ENCODE measurements at regions not wholly inside any gene's neighbourhood (a gene's known extent, or its start where the extent isn't known, plus 50 kb on each side); places are given as distances from the start of the nearest gene placed in this dataset.

GRCh38 chr2:61732787-61733186 is 121.1 kb downstream of the FAM161A start:
- H3K4ac ChIP-seq (replicated peaks; ENCODE audit: insufficient read length, low read depth, low read length), result no peak overlapping the region
- no peak overlapping the region for H4K5ac ChIP-seq (ENCODE audit: insufficient read length, low read depth, low read length)
- no peak overlapping the region for H3K9ac ChIP-seq (replicated peaks in 1 of 4; ENCODE audit: extremely low read depth in 1 of 4, low read depth in 3 of 4, low read length in 3 of 4)
- H3K23ac ChIP-seq (ENCODE audit: insufficient read length), result no peak overlapping the region
- no peak for FAIRE-seq
- POLR2A ChIA-PET (ENCODE audit: partially characterized antibody), result no interaction called here
- H2AFZ ChIP-seq (ENCODE audit: low read length), result no peak overlapping the region
- H2BK15ac ChIP-seq (ENCODE audit: low read length), result no peak overlapping the region
- no peaks in the 10 kb centered on the region for H3K79me1 ChIP-seq (ENCODE audit: low read depth, low read length)
- H3K4me2 ChIP-seq (ENCODE audit: insufficient read depth in 1 of 2, low read depth in 2 of 2, low read length in 2 of 2), result no peak overlapping the region
- no peaks in the 10 kb centered on the region for H3K4me1 ChIP-seq (replicated peaks in 1 of 4; ENCODE audit: control insufficient read depth in 3 of 4, insufficient read depth in 4 of 4, low read length in 3 of 4)
- no peaks in the 10 kb centered on the region for H3K9me3 ChIP-seq (ENCODE audit: insufficient read depth in 2 of 2, low read depth in 1 of 2, low read length in 1 of 2)
- H2BK5ac ChIP-seq (ENCODE audit: low read depth, low read length), result no peak overlapping the region
- no peaks in the 10 kb centered on the region for H3K79me2 ChIP-seq (ENCODE audit: control insufficient read depth in 1 of 2, insufficient read depth in 2 of 2, low read length in 2 of 2)
- no peak overlapping the region for H3K18ac ChIP-seq (ENCODE audit: extremely low read depth, low read length)
- no peak overlapping the region for H3K4me3 ChIP-seq (ENCODE audit: extremely low read depth in 1 of 4, insufficient read depth in 2 of 4, low read depth in 3 of 4, low read length in 4 of 4)
- DNase-seq (ENCODE audit: low read depth in 1 of 2, low spot score in 2 of 2), result no peak
- no peaks in the 10 kb centered on the region for H3K27me3 ChIP-seq (replicated peaks in 1 of 4; ENCODE audit: control insufficient read depth in 3 of 4, extremely low read depth in 1 of 4, insufficient read depth in 3 of 4, low read length in 3 of 4)
- no peak overlapping the region for H3K14ac ChIP-seq (ENCODE audit: insufficient read length)
- no peaks in the 10 kb centered on the region for H4K20me1 ChIP-seq (replicated peaks in 1 of 2; ENCODE audit: control insufficient read depth in 1 of 2, insufficient read depth in 2 of 2, low read length in 2 of 2)
- no peak overlapping the region for H3K27ac ChIP-seq (ENCODE audit: low read depth, low read length)
- CTCF ChIA-PET (ENCODE audit: partially characterized antibody), result no interaction called here
- H2BK120ac ChIP-seq (replicated peaks; ENCODE audit: low read depth, low read length), result no peak overlapping the region
- H3K56ac ChIP-seq (replicated peaks; ENCODE audit: insufficient read length, low read depth, low read length), result no peak overlapping the region
- no peak overlapping the region for H4K91ac ChIP-seq (replicated peaks; ENCODE audit: insufficient read length, low read length)
- no peak overlapping the region for H2BK20ac ChIP-seq (ENCODE audit: low read length)
- H3K36me3 ChIP-seq (ENCODE audit: control insufficient read depth in 2 of 4, insufficient read depth in 4 of 4, low read length in 3 of 4), result no peaks in the 10 kb centered on the region
- no peaks in the 10 kb centered on the region for H3K23me2 ChIP-seq (ENCODE audit: low read depth, low read length)
- H4K8ac ChIP-seq (ENCODE audit: extremely low read depth, insufficient read depth, low read length), result no peak overlapping the region
- no peak overlapping the region for H2BK12ac ChIP-seq (ENCODE audit: low read depth, low read length)
- H2AK5ac ChIP-seq (ENCODE audit: low read depth, low read length), result no peak overlapping the region
- no peak for TF ChIP-seq TAF1 (IDR thresholded peaks at IDR 0.05; ENCODE audit: low read depth, low read length)
- no peak for TF ChIP-seq KDM4A (IDR thresholded peaks at IDR 0.05; ENCODE audit: low read depth, low read length, severe bottlenecking)
- TF ChIP-seq CHD2 (IDR thresholded peaks at IDR 0.05; ENCODE audit: low read length), result no peak
- TF ChIP-seq, protein P1, sequence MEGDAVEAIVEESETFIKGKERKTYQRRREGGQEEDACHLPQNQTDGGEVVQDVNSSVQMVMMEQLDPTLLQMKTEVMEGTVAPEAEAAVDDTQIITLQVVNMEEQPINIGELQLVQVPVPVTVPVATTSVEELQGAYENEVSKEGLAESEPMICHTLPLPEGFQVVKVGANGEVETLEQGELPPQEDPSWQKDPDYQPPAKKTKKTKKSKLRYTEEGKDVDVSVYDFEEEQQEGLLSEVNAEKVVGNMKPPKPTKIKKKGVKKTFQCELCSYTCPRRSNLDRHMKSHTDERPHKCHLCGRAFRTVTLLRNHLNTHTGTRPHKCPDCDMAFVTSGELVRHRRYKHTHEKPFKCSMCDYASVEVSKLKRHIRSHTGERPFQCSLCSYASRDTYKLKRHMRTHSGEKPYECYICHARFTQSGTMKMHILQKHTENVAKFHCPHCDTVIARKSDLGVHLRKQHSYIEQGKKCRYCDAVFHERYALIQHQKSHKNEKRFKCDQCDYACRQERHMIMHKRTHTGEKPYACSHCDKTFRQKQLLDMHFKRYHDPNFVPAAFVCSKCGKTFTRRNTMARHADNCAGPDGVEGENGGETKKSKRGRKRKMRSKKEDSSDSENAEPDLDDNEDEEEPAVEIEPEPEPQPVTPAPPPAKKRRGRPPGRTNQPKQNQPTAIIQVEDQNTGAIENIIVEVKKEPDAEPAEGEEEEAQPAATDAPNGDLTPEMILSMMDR (IDR thresholded peaks at IDR 0.05; ENCODE audit: control extremely low read depth in 1 of 3, insufficient read depth in 1 of 3, low read depth in 1 of 3, low read length in 3 of 3), result no peak
- no peak for TF ChIP-seq JUND (IDR thresholded peaks at IDR 0.05; ENCODE audit: low read length)
- TF ChIP-seq, protein P2, sequence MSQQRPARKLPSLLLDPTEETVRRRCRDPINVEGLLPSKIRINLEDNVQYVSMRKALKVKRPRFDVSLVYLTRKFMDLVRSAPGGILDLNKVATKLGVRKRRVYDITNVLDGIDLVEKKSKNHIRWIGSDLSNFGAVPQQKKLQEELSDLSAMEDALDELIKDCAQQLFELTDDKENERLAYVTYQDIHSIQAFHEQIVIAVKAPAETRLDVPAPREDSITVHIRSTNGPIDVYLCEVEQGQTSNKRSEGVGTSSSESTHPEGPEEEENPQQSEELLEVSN (IDR thresholded peaks at IDR 0.05), result no peak
- no peak for TF ChIP-seq TEAD4 (IDR thresholded peaks at IDR 0.05; ENCODE audit: low read depth, low read length)
- TF ChIP-seq CTBP2 (IDR thresholded peaks at IDR 0.05; ENCODE audit: borderline replicate concordance, insufficient read depth, insufficient read length, low read length), result no peak
- no peak for TF ChIP-seq TCF12 (IDR thresholded peaks at IDR 0.05; ENCODE audit: low read depth, low read length)
- TF ChIP-seq RAD21 (IDR thresholded peaks at IDR 0.05 in 1 of 2, conservative IDR thresholded peaks at IDR 0.05 in 1 of 2; ENCODE audit: low read depth in 2 of 2, low read length in 2 of 2), result no peak

All from H1 (cell line).